ENCODE measurements at regions not wholly inside any gene's neighbourhood (a gene's known extent, or its start where the extent isn't known, plus 50 kb on each side); places are given as distances from the start of the nearest gene placed in this dataset.

- TF ChIP-seq EP300 (IDR thresholded peaks at IDR 0.05; ENCODE audit: borderline replicate concordance) (no peak), TEAD4 (IDR thresholded peaks at IDR 0.05) (no peak), REST (IDR thresholded peaks at IDR 0.05; ENCODE audit: low read depth) (no peak)
Measured at GRCh38 chr7:91366091-91366490, 101.9 kb downstream of the FZD1 start.

Data from Ishikawa (cell line).